HepG2 (cell line): ENCODE measurements at regions not wholly inside any gene's neighbourhood (a gene's known extent, or its start where the extent isn't known, plus 50 kb on each side); places are given as distances from the start of the nearest gene placed in this dataset.

Experiments used
- ATAC-seq: fragments of 200-7000 bp; cut with Tn5 transposase; 3 replicates; pipeline ENCODE4 v1.9.1; 2020; ENCODE audit warnings: mild to moderate bottlenecking, moderate library complexity
- BruUV-seq: library from RNA; stranded (reverse); fragments of 400-500 nt; replicated peaks from 2 replicates; lab custom pipeline; 2021; lab: Mats Ljungman, UMichigan
- CTCF ChIA-PET: fragments of 300-600 bp; formaldehyde crosslinking; extraction: SDS; loops from one replicate; lab custom pipeline; 2021; ENCODE audit warnings: low total read pairs, inconsistent platforms, low intra/inter-chr PET ratio; lab: Yijun Ruan, JAX
- POLR2A ChIA-PET: fragments of 350-600 bp; sonication (Branson Sonifier 250); formaldehyde crosslinking; loops from one replicate; lab custom pipeline; 2020; ENCODE audit warnings: antibody characterized with exemption, inconsistent platforms; lab: Yijun Ruan, JAX
- DNase-seq: peaks from one replicate; pipeline ENCODE4 v3.0.0-alpha.2; 2015; ENCODE audit warnings: low spot score
- FAIRE-seq: peaks from 3 replicates; lab custom pipeline; 2011; peaks lifted over from hg19 to GRCh38; lab: Jason Lieb, UNC
- H2AFZ ChIP-seq: one replicate; pipeline ENCODE4 v1.6.1; 2011; ENCODE audit warnings: low read length, inconsistent platforms
- H3K27ac ChIP-seq: fragments of 300-600 bp; 3 replicates; pipeline ENCODE4 v1.8.0; 2011; ENCODE audit warnings: mixed run types, mild to moderate bottlenecking, mixed read lengths, low read length, inconsistent platforms; ENCODE audit not compliant: insufficient read depth; ENCODE audit errors: extremely low read length
- H3K27me3 ChIP-seq, 2 experiments: fragments of 200-600 bp in 1 of 2; 2 replicates in 1 of 2; 3 replicates in 1 of 2; pipeline versions ENCODE4 v1.6.0 to v1.8.0; 2011; ENCODE audit warnings: low read length in 2 of 2, mild to moderate bottlenecking in 2 of 2, moderate library complexity in 2 of 2, inconsistent platforms in 1 of 2; ENCODE audit not compliant: insufficient read depth in 2 of 2, control insufficient read depth in 1 of 2
- H3K36me3 ChIP-seq, 2 experiments: fragments of 200-600 bp in 1 of 2; replicated peaks in 1 of 2; 2 replicates in 1 of 2; 3 replicates in 1 of 2; pipeline versions ENCODE4 v1.5.1 to v1.8.0; 2011; ENCODE audit warnings: low read length in 2 of 2, inconsistent platforms in 1 of 2; ENCODE audit not compliant: insufficient read depth in 2 of 2, control insufficient read depth in 1 of 2
- H3K4me1 ChIP-seq: 2 replicates; pipeline ENCODE4 v1.5.1; 2012; ENCODE audit warnings: low read length, inconsistent platforms; ENCODE audit not compliant: insufficient read depth
- H3K4me2 ChIP-seq: 2 replicates; pipeline ENCODE4 v1.6.0; 2011; ENCODE audit warnings: low read depth, low read length, inconsistent platforms
- H3K4me3 ChIP-seq, 3 experiments: fragments of 200-600 bp in 1 of 3; sonication (generic), shearing (Covaris generic) in 1 of 3; replicated peaks in 1 of 3; 2 replicates each; pipeline ENCODE4 v1.5.1; 2011 to 2016; ENCODE audit warnings: low read length in 3 of 3, inconsistent platforms in 2 of 3, low read depth in 2 of 3, mild to moderate bottlenecking in 2 of 3, control low read depth in 1 of 3, mixed read lengths in 1 of 3; ENCODE audit not compliant: insufficient read depth in 1 of 3
- H3K79me2 ChIP-seq: one replicate; pipeline ENCODE4 v1.6.1; 2011; ENCODE audit warnings: low read length, inconsistent platforms; ENCODE audit not compliant: insufficient read depth
- H3K9ac ChIP-seq: 2 replicates; pipeline ENCODE4 v1.6.0; 2011; ENCODE audit warnings: mild to moderate bottlenecking, low read depth, low read length, inconsistent platforms; ENCODE audit not compliant: insufficient read depth
- H3K9me3 ChIP-seq: 2 replicates; pipeline ENCODE4 v1.5.1; 2012; ENCODE audit warnings: mild to moderate bottlenecking, low read length
- H4K20me1 ChIP-seq: 2 replicates; pipeline ENCODE4 v1.6.0; 2011; ENCODE audit warnings: inconsistent platforms, mild to moderate bottlenecking, low read length, moderate library complexity; ENCODE audit not compliant: insufficient read depth
- AKAP8 ChIP-seq: sonication (generic); formaldehyde crosslinking; IDR thresholded peaks from 2 replicates; pipeline ENCODE4 v1.5.1; 2020; ENCODE audit warnings: mild to moderate bottlenecking, missing genetic modification reagents
- ATF7 ChIP-seq, 2 experiments: fragments of 450-650 bp in 1 of 2; sonication (generic) in 1 of 2; formaldehyde crosslinking in 1 of 2; IDR thresholded peaks; 2 replicates each; pipeline versions ENCODE4 v1.4.0 to v1.6.1; 2016 to 2020; ENCODE audit warnings: antibody characterized with exemption in 1 of 2, mild to moderate bottlenecking in 1 of 2, missing genetic modification reagents in 1 of 2
- CREB1 ChIP-seq, 2 experiments: fragments of 450-650 bp in 1 of 2; IDR thresholded peaks; 2 replicates each; pipeline ENCODE4 v1.6.1; 2016 to 2017; ENCODE audit warnings: control low read depth in 1 of 2, mild to moderate bottlenecking in 1 of 2, missing compliant biosample characterization in 1 of 2, missing genetic modification characterization in 1 of 2
- EZH2 ChIP-seq: conservative IDR thresholded peaks from 2 replicates; pipeline ENCODE4 v1.6.1; 2012; ENCODE audit warnings: mild to moderate bottlenecking, low read depth, low read length, moderate library complexity
- ZKSCAN1 ChIP-seq: fragments of 150-350 bp; IDR thresholded peaks from 2 replicates; pipeline ENCODE4 v1.6.1; 2014; ENCODE audit warnings: low read length
- ZNF121 ChIP-seq: sonication (generic); formaldehyde crosslinking; IDR thresholded peaks from 2 replicates; pipeline ENCODE4 v1.5.0; 2020; ENCODE audit warnings: mild to moderate bottlenecking, missing genetic modification reagents
- ZNF841 ChIP-seq: sonication (generic); formaldehyde crosslinking; IDR thresholded peaks from 2 replicates; pipeline ENCODE4 v1.8.1; 2023; ENCODE audit warnings: missing genetic modification reagents, borderline replicate concordance
- WGBS: methylation state at CpG from one replicate; pipeline ENCODE4 v1.1.6; 2017; ENCODE audit warnings: low lambda C conversion rate; 5-methylcytosine and 5-hydroxymethylcytosine counted together
- in situ Hi-C: cut with HindIII; loops from 2 replicates; pipeline ENCODE4 v1.10.0; 2017; ENCODE audit warnings: low pct_unique_long_range_greater_than_20kb; ENCODE audit not compliant: extremely low pct_ligation_motif_present
- intact Hi-C: fragments of 100-400 bp; cut with micrococcal nuclease; formaldehyde crosslinking; loops from one replicate; pipeline ENCODE4 v1.10.0; 2022; ENCODE audit not compliant: unreplicated experiment
- TF ChIP-seq, protein P1 (sequence below): sonication (generic); formaldehyde crosslinking; IDR thresholded peaks from 2 replicates; pipeline ENCODE4 v1.4.0; 2020; ENCODE audit warnings: missing genetic modification reagents, mild to moderate bottlenecking, borderline replicate concordance
- TF ChIP-seq, protein P2 (sequence below): sonication (generic); formaldehyde crosslinking; IDR thresholded peaks from 2 replicates; pipeline ENCODE4 v1.8.0; 2022; ENCODE audit warnings: missing genetic modification reagents, mild to moderate bottlenecking, inconsistent platforms, borderline replicate concordance
- TF ChIP-seq, protein P3 (sequence below): IDR thresholded peaks from 2 replicates; pipeline ENCODE4 v1.4.0; 2020; ENCODE audit warnings: mild to moderate bottlenecking, missing genetic modification reagents

DNA sequence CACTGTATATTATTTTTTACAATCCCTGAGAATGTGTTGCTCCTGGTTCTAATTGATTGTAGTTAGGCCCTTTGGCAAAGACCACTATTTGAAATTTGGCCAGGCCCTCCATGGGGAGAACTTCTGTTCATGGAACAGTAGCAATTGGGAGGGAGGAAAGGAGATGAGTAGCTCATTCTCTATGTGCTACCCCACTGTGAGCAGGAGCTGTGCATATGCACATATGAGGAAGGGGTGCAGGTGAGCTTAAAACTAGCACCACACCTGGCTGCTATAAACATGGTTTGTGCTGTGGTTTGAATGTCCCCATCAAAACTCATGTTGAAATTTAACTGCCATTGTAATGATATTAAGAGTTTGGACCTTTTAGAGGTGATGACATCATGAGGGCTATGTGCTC is 1483.2 kb downstream of the PCDH7 start:
- Histone ChIP-seq H2AFZ (no peak overlapping the region), H3K4me3 (no peak overlapping the region), H4K20me1 (no peaks in the 10 kb centered on the region), H3K79me2 (no peaks in the 10 kb centered on the region), H3K9ac (no peak overlapping the region), H3K4me1 (no peaks in the 10 kb centered on the region), H3K36me3 (no peaks in the 10 kb centered on the region), H3K27ac (no peak overlapping the region), H3K4me2 (no peak overlapping the region), H3K27me3 (no peaks in the 10 kb centered on the region), H3K9me3 (peaks cover 25% of the 10 kb centered on the region)
- BruUV-seq = no TSS peak
- no peak for DNase-seq
- intact Hi-C loops = no loop called here
- in situ Hi-C loops = no loop called here
- POLR2A ChIA-PET = no interaction called here
- no peak for ATAC-seq
- no peak for FAIRE-seq
- CTCF ChIA-PET = no interaction called here
- TF ChIP-seq, protein P1, sequence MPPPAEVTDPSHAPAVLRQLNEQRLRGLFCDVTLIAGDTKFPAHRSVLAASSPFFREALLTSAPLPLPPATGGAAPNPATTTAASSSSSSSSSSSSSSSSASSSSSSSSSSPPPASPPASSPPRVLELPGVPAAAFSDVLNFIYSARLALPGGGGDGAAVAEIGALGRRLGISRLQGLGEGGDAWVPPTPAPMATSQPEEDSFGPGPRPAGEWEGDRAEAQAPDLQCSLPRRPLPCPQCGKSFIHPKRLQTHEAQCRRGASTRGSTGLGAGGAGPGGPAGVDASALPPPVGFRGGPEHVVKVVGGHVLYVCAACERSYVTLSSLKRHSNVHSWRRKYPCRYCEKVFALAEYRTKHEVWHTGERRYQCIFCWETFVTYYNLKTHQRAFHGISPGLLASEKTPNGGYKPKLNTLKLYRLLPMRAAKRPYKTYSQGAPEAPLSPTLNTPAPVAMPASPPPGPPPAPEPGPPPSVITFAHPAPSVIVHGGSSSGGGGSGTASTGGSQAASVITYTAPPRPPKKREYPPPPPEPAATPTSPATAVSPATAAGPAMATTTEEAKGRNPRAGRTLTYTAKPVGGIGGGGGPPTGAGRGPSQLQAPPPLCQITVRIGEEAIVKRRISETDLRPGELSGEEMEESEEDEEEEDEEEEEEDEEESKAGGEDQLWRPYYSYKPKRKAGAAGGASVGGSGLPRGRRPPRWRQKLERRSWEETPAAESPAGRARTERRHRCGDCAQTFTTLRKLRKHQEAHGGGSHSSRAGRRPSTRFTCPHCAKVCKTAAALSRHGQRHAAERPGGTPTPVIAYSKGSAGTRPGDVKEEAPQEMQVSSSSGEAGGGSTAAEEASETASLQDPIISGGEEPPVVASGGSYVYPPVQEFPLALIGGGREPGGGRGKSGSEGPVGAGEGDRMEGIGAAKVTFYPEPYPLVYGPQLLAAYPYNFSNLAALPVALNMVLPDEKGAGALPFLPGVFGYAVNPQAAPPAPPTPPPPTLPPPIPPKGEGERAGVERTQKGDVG (CRISPR knock-in tag) = no peak
- TF ChIP-seq CREB1 (IDR thresholded peaks at IDR 0.05) (peak; percentile 24; the same call in 1 of the 2 replicates), CREB1 (CRISPR knock-in tag; IDR thresholded peaks at IDR 0.05) (no peak), ZNF121 (CRISPR knock-in tag) (no peak), ATF7 (IDR thresholded peaks at IDR 0.05) (peak; percentile 42; the same call in 1 of the 2 replicates), ATF7 (CRISPR knock-in tag; IDR thresholded peaks at IDR 0.05) (no peak)

DNA sequence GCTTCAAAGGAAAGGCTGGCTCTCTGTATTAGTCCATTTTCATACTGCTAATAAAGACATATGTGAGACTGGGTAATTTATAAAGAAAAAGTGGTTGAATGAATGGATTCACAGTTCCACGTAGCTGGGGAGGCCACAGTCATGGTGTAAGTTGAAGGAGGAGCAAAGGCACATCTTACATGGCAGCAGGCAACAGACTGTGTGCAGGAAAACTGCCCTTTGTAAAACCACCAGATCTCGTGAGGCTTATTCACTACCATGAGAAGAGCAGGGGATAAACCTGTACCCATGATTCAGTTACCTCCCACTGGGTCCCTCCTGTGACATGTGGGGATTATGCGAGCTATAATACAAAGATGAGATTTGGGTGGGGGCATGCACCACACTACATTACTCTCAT is 1486.6 kb downstream of the PCDH7 start:
- no peak overlapping the region for H3K9ac ChIP-seq
- intact Hi-C loops = no loop called here
- no peak overlapping the region for H3K4me2 ChIP-seq
- H3K36me3 ChIP-seq = no peaks in the 10 kb centered on the region
- no peak for FAIRE-seq
- peaks cover 30% of the 10 kb centered on the region for H3K9me3 ChIP-seq
- no peak overlapping the region for H3K27ac ChIP-seq
- H2AFZ ChIP-seq = no peak overlapping the region
- ChIA-PET POLR2A (no interaction called here), CTCF (no interaction called here)
- no peaks in the 10 kb centered on the region for H3K4me1 ChIP-seq
- no peak for ATAC-seq
- WGBS = 0% methylated on average over 3 of the region's 3 CpGs
- in situ Hi-C loops = no loop called here
- no peaks in the 10 kb centered on the region for H3K27me3 ChIP-seq
- no TSS peak for BruUV-seq
- DNase-seq = no peak
- H3K4me3 ChIP-seq = no peak overlapping the region
- H3K79me2 ChIP-seq = no peaks in the 10 kb centered on the region
- H4K20me1 ChIP-seq = no peaks in the 10 kb centered on the region
- TF ChIP-seq, protein P2, sequence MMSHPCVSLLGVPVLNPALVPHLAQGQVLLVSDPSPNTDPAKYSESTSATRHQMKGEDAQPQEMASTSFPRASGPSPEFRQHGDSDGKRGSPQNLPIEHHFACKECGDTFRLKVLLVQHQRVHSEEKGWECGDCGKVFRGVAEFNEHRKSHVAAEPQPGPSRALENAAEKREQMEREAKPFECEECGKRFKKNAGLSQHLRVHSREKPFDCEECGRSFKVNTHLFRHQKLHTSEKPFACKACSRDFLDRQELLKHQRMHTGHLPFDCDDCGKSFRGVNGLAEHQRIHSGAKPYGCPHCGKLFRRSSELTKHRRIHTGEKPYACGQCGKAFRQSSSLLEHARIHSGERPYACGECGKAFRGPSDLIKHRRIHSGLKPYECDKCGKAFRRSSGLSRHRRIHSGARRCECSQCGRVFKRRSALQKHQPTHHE (CRISPR knock-in tag) = no peak
- no peak for TF ChIP-seq ZNF841 (CRISPR knock-in tag)
- no peak for TF ChIP-seq EZH2
- TF ChIP-seq, protein P3, sequence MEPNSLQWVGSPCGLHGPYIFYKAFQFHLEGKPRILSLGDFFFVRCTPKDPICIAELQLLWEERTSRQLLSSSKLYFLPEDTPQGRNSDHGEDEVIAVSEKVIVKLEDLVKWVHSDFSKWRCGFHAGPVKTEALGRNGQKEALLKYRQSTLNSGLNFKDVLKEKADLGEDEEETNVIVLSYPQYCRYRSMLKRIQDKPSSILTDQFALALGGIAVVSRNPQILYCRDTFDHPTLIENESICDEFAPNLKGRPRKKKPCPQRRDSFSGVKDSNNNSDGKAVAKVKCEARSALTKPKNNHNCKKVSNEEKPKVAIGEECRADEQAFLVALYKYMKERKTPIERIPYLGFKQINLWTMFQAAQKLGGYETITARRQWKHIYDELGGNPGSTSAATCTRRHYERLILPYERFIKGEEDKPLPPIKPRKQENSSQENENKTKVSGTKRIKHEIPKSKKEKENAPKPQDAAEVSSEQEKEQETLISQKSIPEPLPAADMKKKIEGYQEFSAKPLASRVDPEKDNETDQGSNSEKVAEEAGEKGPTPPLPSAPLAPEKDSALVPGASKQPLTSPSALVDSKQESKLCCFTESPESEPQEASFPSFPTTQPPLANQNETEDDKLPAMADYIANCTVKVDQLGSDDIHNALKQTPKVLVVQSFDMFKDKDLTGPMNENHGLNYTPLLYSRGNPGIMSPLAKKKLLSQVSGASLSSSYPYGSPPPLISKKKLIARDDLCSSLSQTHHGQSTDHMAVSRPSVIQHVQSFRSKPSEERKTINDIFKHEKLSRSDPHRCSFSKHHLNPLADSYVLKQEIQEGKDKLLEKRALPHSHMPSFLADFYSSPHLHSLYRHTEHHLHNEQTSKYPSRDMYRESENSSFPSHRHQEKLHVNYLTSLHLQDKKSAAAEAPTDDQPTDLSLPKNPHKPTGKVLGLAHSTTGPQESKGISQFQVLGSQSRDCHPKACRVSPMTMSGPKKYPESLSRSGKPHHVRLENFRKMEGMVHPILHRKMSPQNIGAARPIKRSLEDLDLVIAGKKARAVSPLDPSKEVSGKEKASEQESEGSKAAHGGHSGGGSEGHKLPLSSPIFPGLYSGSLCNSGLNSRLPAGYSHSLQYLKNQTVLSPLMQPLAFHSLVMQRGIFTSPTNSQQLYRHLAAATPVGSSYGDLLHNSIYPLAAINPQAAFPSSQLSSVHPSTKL (CRISPR knock-in tag) = no peak
- no peak for TF ChIP-seq AKAP8 (CRISPR knock-in tag)
- TF ChIP-seq ZKSCAN1 = no peak
